Spleen (tissue), 7 donors: ENCODE measurements at regions not wholly inside any gene's neighbourhood (a gene's known extent, or its start where the extent isn't known, plus 50 kb on each side); places are given as distances from the start of the nearest gene placed in this dataset.

Experiments
- CTCF ChIP-seq, 11 experiments: fragments of 200-600 bp in 7 of 11; fragments of 450-650 bp in 4 of 11; sonication (generic) in 4 of 11; IDR thresholded peaks in 8 of 11; conservative IDR thresholded peaks in 3 of 11; 1 replicate in 7 of 11; 2 replicates in 4 of 11; pipeline versions ENCODE4 v1.4.0 to v1.8.0; 2016 to 2021; ENCODE audit warnings: antibody characterized with exemption in 11 of 11, inconsistent platforms in 4 of 11, mild to moderate bottlenecking in 1 of 11
- POLR2A ChIP-seq, 3 donors: fragments of 450-650 bp; IDR thresholded peaks; one replicate each; pipeline ENCODE4 v1.5.1; 2017; ENCODE audit warnings: antibody characterized with exemption in 3 of 3, mild to moderate bottlenecking in 1 of 3
- donor health status: DM: no; HTN: no; CAD: no; lungs with moderate emphysema.
- donor health status: DM: no; HTN: no; CAD: no.
- donor health status: DM: no; HTN: no; CAD: no.

- no peak for TF ChIP-seq CTCF (IDR thresholded peaks at IDR 0.05 in 8 of 11, conservative IDR thresholded peaks at IDR 0.05 in 3 of 11)
- no peak for TF ChIP-seq POLR2A (IDR thresholded peaks at IDR 0.05)
Measured at GRCh38 chr13:63632321-63632720, 2216.7 kb upstream of the PCDH20 start.
